H7 (cell line): ENCODE measurements at regions not wholly inside any gene's neighbourhood (a gene's known extent, or its start where the extent isn't known, plus 50 kb on each side); places are given as distances from the start of the nearest gene placed in this dataset.
"Not testable (repeated sequence)": the region's sequence is repeated elsewhere in the genome, so short reads cannot be mapped to it uniquely, and the experiment has no call there.

ENCODE experiments used
- DNase-seq: peaks from one replicate; pipeline ENCODE4 v3.0.0; 2012
- H3K27me3 ChIP-seq: 2 replicates; pipeline ENCODE4 v1.6.0; 2011; ENCODE audit warnings: mild to moderate bottlenecking, low read length; ENCODE audit not compliant: control insufficient read depth, insufficient read depth
- H3K36me3 ChIP-seq: replicated peaks from 2 replicates; pipeline ENCODE4 v1.5.1; 2011; ENCODE audit warnings: low read length; ENCODE audit not compliant: control insufficient read depth, insufficient read depth
- H3K4me3 ChIP-seq: 2 replicates; pipeline ENCODE4 v1.5.1; 2011; ENCODE audit warnings: low read depth, mild to moderate bottlenecking, control low read depth, low read length, moderate library complexity; ENCODE audit not compliant: insufficient read depth

GRCh38 chr6:131336596-131336995 lies 201.3 kb downstream of the AKAP7 start:
- DNase-seq: no peak
- H3K4me3 ChIP-seq: no peak overlapping the region
- H3K36me3 ChIP-seq: peaks cover 2% of the 10 kb centered on the region
- H3K27me3 ChIP-seq: no peaks in the 10 kb centered on the region

- not testable (repeated sequence) for H3K27me3 ChIP-seq, H3K4me3 ChIP-seq, DNase-seq, H3K36me3 ChIP-seq
Observed at GRCh38 chr6:131346896-131347295, 211.6 kb downstream of the AKAP7 start.

GRCh38 chr6:131348572-131348971 lies 213.3 kb downstream of the AKAP7 start:
- no peak for DNase-seq
- no peaks in the 10 kb centered on the region; the same call in 1 of the 2 replicates for H3K27me3 ChIP-seq
- H3K4me3 ChIP-seq: no peak overlapping the region
- no peaks in the 10 kb centered on the region for H3K36me3 ChIP-seq

DNA sequence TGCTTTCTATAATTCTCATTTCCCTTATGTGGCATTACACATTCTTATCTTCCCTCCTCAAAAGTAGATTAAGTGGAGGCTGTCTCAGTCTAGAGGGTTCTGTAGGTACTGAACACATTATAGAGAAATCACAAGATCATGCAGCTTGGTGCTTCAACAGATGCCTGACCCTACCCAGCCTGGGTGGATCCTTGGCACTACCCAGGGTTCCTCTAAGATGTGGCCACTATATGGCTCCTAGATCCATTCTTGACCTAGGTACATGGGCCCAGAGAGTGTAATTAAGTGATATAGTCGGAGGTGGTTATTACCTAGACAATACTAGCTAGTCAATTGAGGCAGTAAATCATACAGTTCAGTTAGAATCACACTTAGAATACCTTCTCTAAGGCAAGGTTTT lies 213.9 kb downstream of the AKAP7 start:
- Histone ChIP-seq H3K36me3 (no peaks in the 10 kb centered on the region), H3K27me3 (no peaks in the 10 kb centered on the region; the same call in 1 of the 2 replicates)
- no peak for DNase-seq

GRCh38 chr6:131353106-131353505 lies 217.8 kb downstream of the AKAP7 start:
- Histone ChIP-seq H3K36me3 (no peaks in the 10 kb centered on the region), H3K4me3 (no peak overlapping the region), H3K27me3 (no peaks in the 10 kb centered on the region; the same call in 1 of the 2 replicates)
- no peak for DNase-seq

More for the DNA sequence above, 213.9 kb downstream of the AKAP7 start:
- no peak overlapping the region for H3K4me3 ChIP-seq

DNA sequence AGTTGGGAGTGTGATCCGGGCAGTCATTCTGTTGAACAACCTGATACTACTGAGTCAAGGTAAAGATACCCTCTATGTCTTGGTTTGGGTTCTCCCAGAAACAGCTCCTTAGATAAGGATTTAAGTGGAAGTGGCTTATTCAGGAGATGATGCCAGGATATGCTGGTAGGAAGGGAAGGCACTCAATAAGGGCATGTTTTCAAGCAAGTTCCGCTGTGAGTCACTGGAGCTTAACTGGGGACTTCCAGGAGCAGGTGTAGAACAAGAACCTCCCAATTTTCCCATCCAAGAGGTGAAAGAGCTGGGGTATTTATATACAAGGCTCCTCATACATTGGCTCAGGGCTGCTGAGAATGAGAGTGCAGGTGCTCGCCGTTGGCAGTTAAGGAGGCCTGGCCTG lies 218.6 kb downstream of the AKAP7 start:
- Histone ChIP-seq H3K27me3 (no peaks in the 10 kb centered on the region; the same call in 1 of the 2 replicates), H3K36me3 (no peaks in the 10 kb centered on the region), H3K4me3 (no peak overlapping the region)
- DNase-seq: no peak

- no peak overlapping the region for H3K4me3 ChIP-seq
- no peak for DNase-seq
- no peaks in the 10 kb centered on the region; the same call in 1 of the 2 replicates for H3K27me3 ChIP-seq
- no peaks in the 10 kb centered on the region for H3K36me3 ChIP-seq
Observed at GRCh38 chr6:131354356-131354755, 218.7 kb upstream of the ARG1 start.

DNA sequence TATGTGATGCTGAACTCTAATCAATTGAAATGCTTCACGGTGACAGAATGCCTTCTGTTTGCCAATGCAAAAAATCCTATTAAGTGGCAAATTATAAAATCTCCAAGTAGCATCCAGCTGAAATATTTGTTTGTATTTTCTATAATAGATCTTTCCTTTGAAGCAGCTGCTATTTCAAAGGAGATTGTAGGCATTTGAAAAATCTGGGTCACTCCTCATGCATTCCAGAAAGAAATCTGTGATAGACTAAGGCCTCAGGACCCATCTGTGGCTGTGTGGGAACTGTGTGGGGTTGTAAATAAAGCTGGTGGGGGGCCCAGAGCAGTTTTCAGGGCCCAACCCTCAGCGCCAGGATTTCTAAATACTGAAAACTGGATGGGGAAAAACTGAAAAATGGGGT lies 216.9 kb upstream of the ARG1 start:
- no peaks in the 10 kb centered on the region; the same call in 1 of the 2 replicates for H3K27me3 ChIP-seq
- H3K36me3 ChIP-seq: no peaks in the 10 kb centered on the region
- no peak overlapping the region for H3K4me3 ChIP-seq
- no peak for DNase-seq

DNA sequence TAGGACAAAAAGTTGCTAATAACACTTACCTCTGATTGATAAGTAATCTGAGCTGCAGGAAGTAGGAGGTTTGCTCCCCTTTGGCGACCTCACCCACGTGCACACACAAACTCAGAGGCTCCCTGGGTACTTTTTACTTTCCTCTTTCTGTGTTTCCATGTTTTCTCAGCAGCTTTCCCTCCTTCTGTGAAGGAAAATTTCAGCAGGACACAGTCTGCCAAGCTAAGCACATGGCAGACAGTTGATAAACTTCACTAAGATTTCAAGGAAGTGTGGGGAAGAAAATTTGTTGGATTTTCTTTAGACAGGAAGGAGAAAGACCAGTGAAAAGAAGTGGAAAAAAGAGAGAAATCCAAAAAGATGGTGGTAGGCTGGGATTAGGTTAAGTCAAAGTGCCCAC lies 215.5 kb upstream of the ARG1 start:
- Histone ChIP-seq H3K4me3 (no peak overlapping the region), H3K36me3 (no peaks in the 10 kb centered on the region), H3K27me3 (no peaks in the 10 kb centered on the region; the same call in 1 of the 2 replicates)
- DNase-seq: no peak

GRCh38 chr6:131362070-131362469 lies 211.0 kb upstream of the ARG1 start:
- DNase-seq: no peak
- Histone ChIP-seq H3K4me3 (no peak overlapping the region), H3K27me3 (no peaks in the 10 kb centered on the region), H3K36me3 (no peaks in the 10 kb centered on the region)

GRCh38 chr6:131362696-131363095 lies 210.3 kb upstream of the ARG1 start:
- DNase-seq: no peak
- Histone ChIP-seq H3K4me3 (no peak overlapping the region), H3K27me3 (no peaks in the 10 kb centered on the region), H3K36me3 (no peaks in the 10 kb centered on the region)

- Histone ChIP-seq H3K4me3 (no peak overlapping the region), H3K27me3 (no peaks in the 10 kb centered on the region), H3K36me3 (no peaks in the 10 kb centered on the region)
- DNase-seq: no peak
Observed at GRCh38 chr6:131363947-131364834, 208.8 kb upstream of the ARG1 start.

DNA sequence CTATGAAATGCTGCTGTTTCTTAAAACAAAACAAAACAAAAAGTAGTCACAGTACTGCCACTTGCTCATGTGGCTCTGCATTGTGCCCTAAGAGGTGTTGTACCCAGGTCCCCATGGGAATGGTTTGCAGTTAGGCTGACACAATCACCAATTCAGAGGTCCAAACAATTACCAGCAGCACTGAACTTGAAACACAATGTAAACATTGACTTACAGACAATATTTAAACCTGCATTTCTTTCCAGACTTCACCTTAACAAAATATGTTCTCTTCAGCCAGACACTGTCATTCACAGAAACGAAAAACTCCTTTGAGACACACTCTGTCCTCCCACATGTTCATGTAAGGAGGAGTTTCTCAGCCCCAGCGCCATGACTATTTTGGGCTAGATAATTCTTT lies 206.8 kb upstream of the ARG1 start:
- no peak overlapping the region for H3K4me3 ChIP-seq
- no peaks in the 10 kb centered on the region for H3K27me3 ChIP-seq
- no peak for DNase-seq
- no peaks in the 10 kb centered on the region for H3K36me3 ChIP-seq

DNA sequence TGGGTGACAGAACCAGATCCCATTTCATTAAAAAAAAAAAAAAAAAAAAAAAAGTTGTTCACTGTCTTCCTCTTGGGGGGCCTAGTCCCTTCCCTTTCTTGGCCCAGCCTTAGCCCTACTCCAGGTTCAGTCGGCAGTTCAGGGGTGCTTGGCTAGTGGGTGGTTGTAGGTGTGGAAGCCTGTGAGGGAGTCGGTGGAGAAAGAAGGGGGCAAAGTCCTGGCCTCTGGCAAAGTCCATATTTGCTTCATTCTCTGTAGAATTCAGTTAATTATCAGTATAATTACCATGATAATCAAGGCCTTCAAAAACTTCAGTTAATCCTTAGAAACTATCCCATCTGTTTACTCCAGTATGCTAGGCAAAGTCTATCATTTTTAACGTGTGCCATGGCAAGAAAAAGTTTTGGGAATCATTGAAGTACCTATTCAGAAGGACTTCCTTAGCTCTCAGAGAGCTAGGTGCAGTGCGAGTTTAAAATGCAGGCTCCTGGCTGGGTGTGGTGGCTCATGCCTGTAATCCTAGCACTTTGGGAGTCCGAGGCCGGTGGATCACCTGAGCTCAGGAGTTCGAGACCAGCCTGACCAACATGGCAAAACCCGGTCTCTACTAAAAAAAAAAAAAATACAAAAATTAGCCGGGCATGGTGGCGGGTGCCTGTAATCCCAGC lies 205.7 kb upstream of the ARG1 start:
- Histone ChIP-seq H3K27me3 (no peaks in the 10 kb centered on the region), H3K36me3 (no peaks in the 10 kb centered on the region), H3K4me3 (no peak overlapping the region)
- DNase-seq: no peak
